Frontal cortex (tissue), 3 donors: ENCODE measurements at regions not wholly inside any gene's neighbourhood (a gene's known extent, or its start where the extent isn't known, plus 50 kb on each side); places are given as distances from the start of the nearest gene placed in this dataset.

Source experiments
- DNase-seq, 2 donors: peaks; one replicate each; pipeline ENCODE4 v3.0.0; 2012; ENCODE audit warnings: low spot score in 2 of 2
- FAIRE-seq: peaks from 2 replicates; lab custom pipeline; 2012; peaks lifted over from hg19 to GRCh38; lab: Jason Lieb, UNC
- donor health status: control.
- donor health status: control.
- donor health status: control.

- FAIRE-seq (no peak), DNase-seq (no peak)
Observed at GRCh38 chr12:68446901-68447796, 115.0 kb upstream of the MDM1 start.

GRCh38 chr12:68447797-68448260 is 115.7 kb upstream of the MDM1 start:
- FAIRE-seq (no peak), DNase-seq (no peak)

- DNase-seq: no peak
Observed at GRCh38 chr12:68449196-68449595, 117.0 kb upstream of the MDM1 start.

GRCh38 chr12:68450947-68451260 is 118.7 kb upstream of the MDM1 start:
- no peak for FAIRE-seq
- DNase-seq: no peak

More at GRCh38 chr12:68449196-68449595, 117.0 kb upstream of the MDM1 start:
- FAIRE-seq: no peak

GRCh38 chr12:68451261-68452077 is 119.3 kb upstream of the MDM1 start:
- FAIRE-seq: no peak
- DNase-seq: no peak

GRCh38 chr12:68452078-68452715 is 120.0 kb upstream of the MDM1 start:
- FAIRE-seq (no peak), DNase-seq (no peak)

GRCh38 chr12:68453278-68453677 is 121.1 kb upstream of the MDM1 start:
- no peak for FAIRE-seq
- DNase-seq: no peak

GRCh38 chr12:68453876-68454275 is 121.7 kb upstream of the MDM1 start:
- no peak for FAIRE-seq
- no peak for DNase-seq

GRCh38 chr12:68454892-68455291 is 122.7 kb upstream of the MDM1 start:
- DNase-seq (no peak), FAIRE-seq (no peak)

- no peak for DNase-seq
- FAIRE-seq: no peak
Observed at GRCh38 chr12:68455691-68456345, 123.7 kb upstream of the MDM1 start.

GRCh38 chr12:68458866-68459265 is 126.7 kb upstream of the MDM1 start:
- DNase-seq (no peak), FAIRE-seq (no peak)

- no peak for FAIRE-seq
- DNase-seq: no peak
Observed at GRCh38 chr12:68460236-68460635, 128.1 kb upstream of the MDM1 start.

- DNase-seq (no peak), FAIRE-seq (no peak)
Observed at GRCh38 chr12:68461645-68462044, 129.5 kb upstream of the MDM1 start.

- FAIRE-seq: no peak
- DNase-seq: no peak
Observed at GRCh38 chr12:68462803-68463202, 130.6 kb upstream of the MDM1 start.

GRCh38 chr12:68465227-68465626 is 133.1 kb upstream of the MDM1 start:
- FAIRE-seq: no peak

GRCh38 chr12:68467514-68467913 is 135.4 kb upstream of the MDM1 start:
- FAIRE-seq (no peak), DNase-seq (no peak)

More at GRCh38 chr12:68465227-68465626, 133.1 kb upstream of the MDM1 start:
- DNase-seq: no peak

- DNase-seq (no peak), FAIRE-seq (no peak)
Observed at GRCh38 chr12:68468036-68468435, 135.9 kb upstream of the MDM1 start.

GRCh38 chr12:68469113-68469512 is 137.0 kb upstream of the MDM1 start:
- no peak for FAIRE-seq
- no peak for DNase-seq

GRCh38 chr12:68470664-68471328 is 138.6 kb upstream of the MDM1 start:
- FAIRE-seq (no peak), DNase-seq (no peak)
